ENCODE measurements at regions not wholly inside any gene's neighbourhood (a gene's known extent, or its start where the extent isn't known, plus 50 kb on each side); places are given as distances from the start of the nearest gene placed in this dataset.

- TF ChIP-seq ZNF462 (CRISPR knock-in tag; IDR thresholded peaks at IDR 0.05) = no peak
- TF ChIP-seq POLR2AphosphoS5 (IDR thresholded peaks at IDR 0.05; ENCODE audit: low read depth) = no peak
- no peak for TF ChIP-seq STAT1 (IDR thresholded peaks at IDR 0.05; ENCODE audit: unreplicated experiment)
- no peak for TF ChIP-seq CTCF (conservative IDR thresholded peaks at IDR 0.05; ENCODE audit: low read depth in 2 of 2)
- no peak for TF ChIP-seq ETS1 (IDR thresholded peaks at IDR 0.05)
These were observed 335.7 kb downstream of the PRELID2 start (continued) for GRCh38 chr5:145499483-145499882.

GRCh38 chr5:145497052-145497451, 338.1 kb downstream of the PRELID2 start:
- Histone ChIP-seq H3K36me3 (ENCODE audit: insufficient read depth) (no peaks in the 10 kb centered on the region), H3K4me3 (no peak overlapping the region), H2AFZ (no peak overlapping the region), H3F3A (replicated peaks; ENCODE audit: low read depth) (no peaks in the 10 kb centered on the region), H3K27ac (ENCODE audit: low read depth) (no peak overlapping the region), H3K4me2 (no peak overlapping the region), H3K27me3 (ENCODE audit: insufficient read depth) (no peaks in the 10 kb centered on the region), H4K20me1 (replicated peaks; ENCODE audit: insufficient read depth) (no peaks in the 10 kb centered on the region), H3K4me1 (ENCODE audit: insufficient read depth) (no peaks in the 10 kb centered on the region; the same call in 1 of the 2 replicates), H3K79me2 (replicated peaks; ENCODE audit: insufficient read depth) (no peaks in the 10 kb centered on the region), H3K9me2 (ENCODE audit: insufficient read depth) (0 out of 2 replicates have a peak, but pooled peaks cover 3% of the 10 kb centered on the region)
- TF ChIP-seq CREB1 (CRISPR knock-in tag; IDR thresholded peaks at IDR 0.05; ENCODE audit: low read depth) (no peak), CTCF (conservative IDR thresholded peaks at IDR 0.05; ENCODE audit: low read depth in 2 of 2) (no peak), JUNB (IDR thresholded peaks at IDR 0.05; ENCODE audit: unreplicated experiment) (no peak)
- Mint-ChIP-seq H3K4me1 (peaks cover 4% of the 10 kb centered on the region; the same call in 1 of the 3 replicates), H3K9me3 (no peaks in the 10 kb centered on the region), H3K27me3 (ENCODE audit: insufficient read depth, low read depth, poor library complexity) (no peaks in the 10 kb centered on the region), H3K4me3 (no peak overlapping the region), H3K36me3 (ENCODE audit: low read depth) (no peaks in the 10 kb centered on the region), H3K27ac (no peak overlapping the region)
- ATAC-seq (no peak), DNase-seq (ENCODE audit: low spot score) (no peak)

Data from GM23338 (cell line).